ENCODE measurements at regions not wholly inside any gene's neighbourhood (a gene's known extent, or its start where the extent isn't known, plus 50 kb on each side); places are given as distances from the start of the nearest gene placed in this dataset.

DNA sequence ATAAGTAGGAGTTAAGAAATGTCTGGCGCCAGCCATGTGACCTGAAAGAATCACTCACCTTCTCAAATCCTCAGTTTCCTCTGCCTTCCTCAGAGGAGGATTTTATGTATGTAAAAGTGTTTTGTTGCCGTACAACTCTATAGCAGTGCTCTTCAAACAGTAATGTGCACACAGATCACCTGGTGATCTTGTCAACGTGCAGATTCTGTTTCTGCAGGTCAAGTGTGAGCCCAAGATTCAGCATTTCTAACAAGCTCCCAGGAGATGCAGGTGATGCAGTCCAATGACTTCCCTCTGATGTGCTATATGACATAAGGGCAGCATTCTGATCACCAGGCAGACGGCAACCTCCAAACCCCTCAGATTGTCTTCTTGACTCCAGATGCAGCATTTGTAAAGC is 83.7 kb downstream of the CDC7 start:
- DNase-seq = no peak
- H3K9me3 ChIP-seq (ENCODE audit: severe bottlenecking) = peaks cover 2% of the 10 kb centered on the region
- no peak for TF ChIP-seq CTCF (IDR thresholded peaks at IDR 0.05; ENCODE audit: low read depth, low read length)
- no peaks in the 10 kb centered on the region for H3K36me3 ChIP-seq
- no peak overlapping the region for H3K4me3 ChIP-seq (ENCODE audit: low read depth, low read length)
- H3K27ac ChIP-seq = no peak overlapping the region
- no peaks in the 10 kb centered on the region for H3K27me3 ChIP-seq (ENCODE audit: insufficient read depth, low read depth, severe bottlenecking)

GRCh38 chr1:91584878-91585277 is 84.2 kb downstream of the CDC7 start:
- TF ChIP-seq CTCF (IDR thresholded peaks at IDR 0.05; ENCODE audit: low read depth, low read length) = no peak
- Histone ChIP-seq H3K9me3 (ENCODE audit: severe bottlenecking) (peaks cover 2% of the 10 kb centered on the region), H3K36me3 (no peaks in the 10 kb centered on the region), H3K27ac (no peak overlapping the region), H3K27me3 (ENCODE audit: insufficient read depth, low read depth, severe bottlenecking) (no peaks in the 10 kb centered on the region), H3K4me3 (ENCODE audit: low read depth, low read length) (no peak overlapping the region)
- no peak for DNase-seq

DNA sequence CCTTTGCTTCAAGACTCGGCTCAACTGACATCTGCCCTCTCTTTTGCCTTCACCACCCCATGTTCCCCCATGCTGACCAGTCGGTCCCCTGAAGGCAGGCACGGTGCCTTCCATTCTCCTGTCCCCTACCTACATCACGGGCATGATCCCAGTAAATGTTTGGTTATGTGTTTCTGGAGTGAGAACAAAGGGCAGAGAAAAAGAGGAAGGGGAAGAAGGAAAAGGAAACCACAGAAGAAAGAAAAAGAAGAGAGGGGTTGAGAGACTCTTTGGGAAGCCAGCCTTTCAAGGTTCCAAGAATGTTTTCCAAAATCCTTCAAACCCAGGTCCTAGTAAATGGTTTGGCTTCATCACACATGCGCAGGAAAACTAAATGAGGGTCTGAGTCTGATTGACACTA is 84.9 kb downstream of the CDC7 start:
- H3K27me3 ChIP-seq (ENCODE audit: insufficient read depth, low read depth, severe bottlenecking) = no peaks in the 10 kb centered on the region
- no peak for DNase-seq
- TF ChIP-seq CTCF (IDR thresholded peaks at IDR 0.05; ENCODE audit: low read depth, low read length) = no peak
- H3K27ac ChIP-seq = no peak overlapping the region
- no peaks in the 10 kb centered on the region for H3K36me3 ChIP-seq
- no peak overlapping the region for H3K4me3 ChIP-seq (ENCODE audit: low read depth, low read length)
- H3K9me3 ChIP-seq (ENCODE audit: severe bottlenecking) = peaks cover 2% of the 10 kb centered on the region

DNA sequence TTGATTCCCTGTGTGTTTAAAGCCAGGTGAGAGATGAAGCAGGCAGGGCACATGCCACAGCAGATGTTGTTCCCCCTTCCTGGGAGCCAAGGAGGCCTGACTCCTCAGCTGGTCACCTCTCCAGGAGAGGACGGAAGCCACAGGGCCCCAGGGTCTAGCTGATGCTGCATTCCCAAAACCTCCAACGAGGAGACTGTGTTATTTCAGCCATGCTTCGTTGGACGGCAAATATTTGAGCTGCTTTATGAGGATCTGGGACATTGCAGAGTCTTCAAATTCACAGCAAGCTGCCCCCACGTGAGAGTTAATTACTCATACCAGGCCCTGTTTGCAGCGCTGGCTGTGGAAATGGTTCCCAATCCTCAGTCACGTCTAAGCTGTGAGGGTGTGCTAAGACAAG is 85.3 kb downstream of the CDC7 start:
- no peak for DNase-seq

DNA sequence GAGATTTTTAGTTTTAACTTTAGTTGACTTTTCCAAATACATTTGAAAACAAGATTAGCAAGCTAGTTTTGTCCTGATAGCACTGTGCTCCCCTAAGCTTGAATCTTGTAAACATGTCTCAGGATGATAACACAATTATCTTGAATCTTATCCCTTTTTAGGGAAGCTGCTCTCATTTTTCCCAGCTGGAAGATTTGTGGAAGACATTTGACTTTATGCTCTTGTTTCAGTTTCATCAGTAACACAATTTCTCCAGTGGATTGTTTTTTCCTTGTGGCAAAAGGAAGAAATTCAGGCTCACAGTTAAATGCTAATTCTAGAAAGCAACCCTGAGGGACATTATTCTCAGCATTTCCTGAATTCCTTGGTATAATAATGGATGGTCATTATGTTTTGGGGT is 88.8 kb downstream of the CDC7 start:
- Histone ChIP-seq H3K27me3 (ENCODE audit: insufficient read depth, low read depth, severe bottlenecking) (no peaks in the 10 kb centered on the region), H3K4me3 (ENCODE audit: low read depth, low read length) (no peak overlapping the region), H3K36me3 (no peaks in the 10 kb centered on the region), H3K9me3 (ENCODE audit: severe bottlenecking) (peaks cover 2% of the 10 kb centered on the region), H3K27ac (no peak overlapping the region)
- DNase-seq = no peak
- TF ChIP-seq CTCF (IDR thresholded peaks at IDR 0.05; ENCODE audit: low read depth, low read length) = no peak

More for the DNA sequence above, 85.3 kb downstream of the CDC7 start:
- TF ChIP-seq CTCF (IDR thresholded peaks at IDR 0.05; ENCODE audit: low read depth, low read length) = no peak
- peaks cover 2% of the 10 kb centered on the region for H3K9me3 ChIP-seq (ENCODE audit: severe bottlenecking)
- H3K27ac ChIP-seq = no peak overlapping the region
- H3K36me3 ChIP-seq = no peaks in the 10 kb centered on the region
- no peaks in the 10 kb centered on the region for H3K27me3 ChIP-seq (ENCODE audit: insufficient read depth, low read depth, severe bottlenecking)
- H3K4me3 ChIP-seq (ENCODE audit: low read depth, low read length) = no peak overlapping the region

DNA sequence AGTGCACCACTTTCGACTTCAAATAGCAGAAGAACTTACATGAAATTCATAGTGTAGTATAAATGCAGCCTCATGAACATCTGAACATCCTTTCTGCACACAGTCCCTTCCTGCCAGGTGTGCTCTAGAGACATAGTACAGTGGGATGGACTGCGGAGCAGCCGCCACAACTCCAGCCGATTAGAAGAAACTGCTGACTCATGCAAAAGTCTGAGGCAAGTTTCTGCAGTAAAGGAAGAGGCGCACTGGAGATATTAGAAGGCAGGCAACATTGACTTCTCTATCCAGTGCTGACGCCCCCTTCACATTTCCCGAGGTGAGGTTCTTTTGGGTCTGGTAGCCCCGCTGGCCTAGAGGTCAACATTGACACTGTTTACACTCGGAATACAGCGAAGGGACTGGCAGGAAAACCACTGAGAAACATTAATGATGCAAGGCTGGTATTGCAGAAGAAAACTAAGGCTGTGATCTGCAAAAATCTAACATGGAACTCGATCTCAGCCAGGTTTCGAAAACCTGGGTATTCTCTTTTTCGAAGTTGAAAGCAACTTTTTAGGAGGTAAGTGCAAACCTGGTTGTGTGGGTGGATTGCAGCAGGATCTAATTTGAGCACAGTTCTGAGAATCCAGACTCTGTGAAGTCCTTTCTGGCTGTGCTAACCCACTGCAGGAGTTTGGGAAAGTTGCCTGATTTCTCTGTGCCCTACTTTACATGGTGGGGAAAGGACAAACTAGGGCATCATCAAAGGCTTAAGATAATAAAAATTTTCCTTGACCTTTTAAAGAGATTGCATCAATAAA is 90.7 kb downstream of the CDC7 start:
- Histone ChIP-seq H3K27me3 (ENCODE audit: insufficient read depth, low read depth, severe bottlenecking) (no peaks in the 10 kb centered on the region), H3K27ac (no peak overlapping the region), H3K4me3 (ENCODE audit: low read depth, low read length) (no peak overlapping the region), H3K36me3 (no peaks in the 10 kb centered on the region), H3K9me3 (ENCODE audit: severe bottlenecking) (peaks cover 2% of the 10 kb centered on the region)
- TF ChIP-seq CTCF (IDR thresholded peaks at IDR 0.05; ENCODE audit: low read depth, low read length) = no peak
- no peak for DNase-seq

Measured in WERI-Rb-1 (cell line).